ENCODE measurements at regions not wholly inside any gene's neighbourhood (a gene's known extent, or its start where the extent isn't known, plus 50 kb on each side); places are given as distances from the start of the nearest gene placed in this dataset.
"Not testable (repeated sequence)": the region's sequence is repeated elsewhere in the genome, so short reads cannot be mapped to it uniquely, and the experiment has no call there.

- no peak for DNase-seq (ENCODE audit: low read depth, low spot score)
These were observed 194.4 kb downstream of the CTTN start for GRCh38 chr11:70592641-70593165.

- DNase-seq (ENCODE audit: low read depth, low spot score) = no peak
These were observed 195.2 kb downstream of the CTTN start for GRCh38 chr11:70593446-70593983.

GRCh38 chr11:70594031-70594430 is 195.7 kb downstream of the CTTN start:
- DNase-seq (ENCODE audit: low read depth, low spot score) = no peak

DNA sequence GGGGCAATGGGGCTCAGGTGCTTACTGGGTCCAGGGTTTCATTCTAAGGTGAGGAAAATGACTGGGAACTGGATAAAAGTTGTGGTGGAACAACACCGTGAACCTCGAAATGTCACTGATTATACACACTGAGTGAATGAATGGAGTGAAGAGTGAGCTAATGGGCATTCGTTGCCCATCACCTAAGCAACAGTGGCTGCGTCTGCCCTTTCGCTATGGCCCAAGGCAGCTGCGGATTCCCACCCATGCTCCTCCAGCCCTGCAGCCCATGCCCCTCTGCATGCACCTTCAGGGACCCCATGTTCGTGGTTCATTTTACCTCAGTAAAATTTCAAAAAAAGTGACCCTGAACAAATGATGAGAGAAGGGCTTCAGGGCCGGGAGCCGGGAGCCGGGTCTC is 196.3 kb downstream of the CTTN start:
- DNase-seq (ENCODE audit: low read depth, low spot score) = no peak

DNA sequence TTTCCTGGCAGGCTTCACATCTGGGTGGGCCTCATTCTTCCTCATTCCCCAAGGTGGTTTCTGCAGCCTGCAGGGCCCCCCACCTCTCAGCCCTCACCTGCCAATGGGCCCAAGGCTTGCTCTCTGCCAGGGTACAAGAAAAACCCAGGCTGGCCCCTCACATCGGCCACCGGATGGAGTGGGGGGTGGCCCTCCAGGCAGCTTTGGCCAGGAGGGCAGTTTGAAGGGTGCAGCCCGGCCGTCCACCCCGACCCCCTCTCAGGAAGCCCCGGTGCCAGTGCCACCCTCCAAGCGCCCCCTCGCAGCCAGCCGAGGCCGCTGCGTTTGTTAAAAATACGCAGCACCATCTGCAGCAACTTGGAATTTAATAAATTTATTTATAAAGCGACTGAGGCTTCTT is 196.7 kb downstream of the CTTN start:
- DNase-seq (ENCODE audit: low read depth, low spot score) = no peak

DNA sequence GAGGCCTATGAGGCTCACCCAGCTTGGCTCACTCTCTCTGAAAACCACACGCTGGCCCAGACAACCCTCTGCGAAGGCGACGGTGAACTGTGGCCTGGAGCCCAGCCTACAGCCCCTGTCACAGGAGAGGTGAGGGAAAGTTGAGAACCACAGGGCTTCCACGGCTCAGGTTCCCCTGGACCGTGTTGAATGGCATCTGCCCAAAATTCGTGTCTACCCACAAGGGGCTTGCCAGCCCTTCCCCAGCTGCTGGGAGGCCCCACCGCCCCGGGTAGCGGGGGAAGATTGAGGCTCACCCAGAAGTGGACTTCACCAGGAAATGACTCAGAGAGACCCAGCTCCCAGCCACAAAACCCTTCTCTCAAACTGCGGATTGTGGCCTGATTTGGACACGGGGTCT is 197.1 kb downstream of the CTTN start:
- DNase-seq (ENCODE audit: low read depth, low spot score) = no peak

DNA sequence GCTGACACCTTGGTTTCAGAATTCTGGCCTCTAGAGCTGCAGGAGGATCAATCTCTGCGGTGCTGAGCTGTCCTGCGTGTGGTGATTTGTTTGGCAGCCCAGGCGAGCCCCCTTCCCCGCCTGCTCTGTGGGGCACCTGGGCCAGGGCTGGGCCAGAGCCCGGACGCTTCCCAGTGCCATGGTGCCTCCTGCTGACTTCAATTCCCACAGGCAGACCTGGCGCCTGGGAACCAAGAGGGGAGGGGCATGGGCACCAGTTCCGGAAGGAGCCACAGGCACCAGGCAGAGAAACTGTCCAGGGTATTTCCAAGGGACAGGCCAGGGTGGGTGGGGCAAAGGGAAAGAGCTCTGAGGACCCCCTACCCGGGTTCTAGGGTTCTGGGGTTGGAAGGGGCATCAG is 197.8 kb downstream of the CTTN start:
- DNase-seq (ENCODE audit: low read depth, low spot score) = no peak

- DNase-seq (ENCODE audit: low read depth, low spot score) = no peak
These were observed 198.8 kb downstream of the CTTN start for GRCh38 chr11:70597006-70597555.

- DNase-seq (ENCODE audit: low read depth, low spot score) = no peak
These were observed 199.7 kb downstream of the CTTN start for GRCh38 chr11:70597751-70598625.

- not testable (repeated sequence) for DNase-seq (ENCODE audit: low read depth, low spot score)
These were observed 202.6 kb downstream of the CTTN start for GRCh38 chr11:70600911-70601415.

DNA sequence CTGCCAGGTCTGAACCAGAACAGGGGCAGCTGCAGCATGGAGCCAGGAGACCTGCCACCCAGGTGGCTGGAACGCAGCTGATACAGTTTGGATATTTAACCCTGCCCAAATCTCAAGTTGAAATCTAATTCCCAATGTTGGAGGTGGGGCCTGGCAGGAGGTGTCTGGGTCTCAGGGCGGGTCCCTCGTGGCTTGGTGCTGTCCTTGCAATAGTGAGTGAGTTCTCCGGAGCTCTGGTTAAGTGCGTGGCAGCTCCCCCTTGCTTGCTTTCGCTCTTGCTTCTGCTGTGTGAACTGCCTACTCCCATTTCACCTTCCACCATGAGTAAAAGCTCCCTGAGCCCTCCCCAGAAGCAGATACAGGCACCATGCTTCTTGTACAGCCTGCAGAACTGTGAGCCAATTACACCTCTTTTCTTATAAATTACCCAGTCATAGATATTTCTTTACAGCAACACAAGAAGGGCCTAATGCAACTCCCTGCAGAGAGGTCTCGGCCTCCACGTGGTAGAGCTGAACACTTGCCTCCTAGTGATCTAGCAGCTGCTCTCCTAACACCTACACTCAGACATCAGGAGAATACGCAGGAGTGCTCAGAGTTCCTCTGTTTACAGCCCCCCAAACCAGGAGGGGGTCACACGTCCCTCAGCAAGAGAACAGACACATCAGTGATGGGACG is 203.7 kb downstream of the CTTN start:
- no peak for DNase-seq (ENCODE audit: low read depth, low spot score)

GRCh38 chr11:70603114-70603755 is 204.9 kb downstream of the CTTN start:
- DNase-seq (ENCODE audit: low read depth, low spot score) = no peak

GRCh38 chr11:70603756-70604211 is 205.5 kb downstream of the CTTN start:
- no peak for DNase-seq (ENCODE audit: low read depth, low spot score)

DNA sequence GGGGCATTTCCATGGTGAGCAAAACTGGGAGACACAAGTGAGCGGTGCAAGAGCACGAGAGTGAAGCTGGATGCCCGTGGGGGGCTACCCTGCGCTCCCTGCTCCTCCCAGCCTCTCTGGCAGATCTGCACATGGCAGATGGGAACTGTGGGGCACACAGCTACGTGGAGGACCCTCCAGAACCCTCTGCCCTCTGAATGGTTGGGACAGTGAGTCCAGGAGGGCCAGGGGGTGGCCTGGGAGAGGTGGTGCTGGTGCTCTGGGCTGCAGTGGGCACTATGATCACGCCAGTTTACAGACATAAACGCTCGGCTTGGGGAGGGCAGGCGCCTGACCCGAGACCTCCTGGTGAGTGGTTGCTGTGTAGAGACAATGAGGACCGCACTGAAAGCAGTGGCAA is 205.9 kb downstream of the CTTN start:
- DNase-seq (ENCODE audit: low read depth, low spot score) = no peak

- no peak for DNase-seq (ENCODE audit: low read depth, low spot score)
These were observed 206.5 kb downstream of the CTTN start for GRCh38 chr11:70604630-70605467.

DNA sequence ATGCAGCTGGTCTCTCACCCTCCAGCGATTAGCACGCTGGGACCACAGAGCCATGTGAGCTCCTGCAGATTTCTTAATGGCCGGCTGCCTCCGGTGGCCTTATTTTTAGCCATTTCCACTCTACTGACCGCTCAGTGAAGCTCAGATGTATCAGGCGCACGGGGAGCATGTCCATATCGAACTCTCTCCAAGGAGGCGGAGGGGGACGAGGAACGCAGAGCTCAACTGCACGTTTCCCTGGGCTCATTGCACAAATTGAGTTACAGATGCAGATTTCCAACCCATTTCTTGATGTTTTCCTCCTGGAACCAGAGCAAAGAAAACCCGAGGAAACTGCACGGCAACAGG is 207.1 kb downstream of the CTTN start:
- no peak for DNase-seq (ENCODE audit: low read depth, low spot score)

- DNase-seq (ENCODE audit: low read depth, low spot score) = no peak
These were observed 207.5 kb downstream of the CTTN start for GRCh38 chr11:70605846-70606245.

DNA sequence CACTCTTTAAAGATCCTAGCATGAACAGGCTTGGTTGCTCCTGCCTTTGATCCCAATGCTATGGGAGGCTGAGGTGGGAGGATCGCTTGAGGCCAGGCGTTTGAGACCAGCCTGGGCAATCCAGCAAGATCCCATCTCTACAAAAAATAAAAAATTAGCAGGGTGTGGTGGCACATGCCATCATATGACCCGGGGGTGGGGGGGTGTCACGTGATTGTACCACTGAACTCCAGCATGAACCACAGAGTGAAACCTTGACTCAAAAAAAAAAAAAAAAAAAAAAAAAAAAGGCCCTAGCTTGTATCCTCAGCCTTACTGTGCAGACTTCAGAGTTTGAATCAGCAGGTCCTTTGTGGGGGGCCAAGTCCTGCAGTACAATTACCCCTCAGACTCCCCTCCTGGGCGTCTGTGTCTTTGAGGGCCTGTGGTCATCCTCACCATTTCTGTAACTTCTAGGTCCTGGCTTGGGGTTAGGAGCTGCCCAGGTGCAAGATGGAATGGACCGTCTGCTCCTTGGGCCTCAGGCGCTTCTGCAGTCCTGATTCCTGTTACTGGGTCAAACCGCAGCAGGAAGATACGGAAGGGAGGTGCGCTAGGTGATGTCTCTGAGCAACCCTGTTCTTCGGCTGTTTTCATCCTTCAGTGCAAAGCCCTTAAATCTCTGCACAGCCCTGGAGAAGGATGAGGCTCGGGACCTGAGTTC is 208.1 kb downstream of the CTTN start:
- DNase-seq (ENCODE audit: low read depth, low spot score) = no peak

- DNase-seq (ENCODE audit: low read depth, low spot score) = no peak
These were observed 208.6 kb downstream of the CTTN start for GRCh38 chr11:70606951-70607330.

DNA sequence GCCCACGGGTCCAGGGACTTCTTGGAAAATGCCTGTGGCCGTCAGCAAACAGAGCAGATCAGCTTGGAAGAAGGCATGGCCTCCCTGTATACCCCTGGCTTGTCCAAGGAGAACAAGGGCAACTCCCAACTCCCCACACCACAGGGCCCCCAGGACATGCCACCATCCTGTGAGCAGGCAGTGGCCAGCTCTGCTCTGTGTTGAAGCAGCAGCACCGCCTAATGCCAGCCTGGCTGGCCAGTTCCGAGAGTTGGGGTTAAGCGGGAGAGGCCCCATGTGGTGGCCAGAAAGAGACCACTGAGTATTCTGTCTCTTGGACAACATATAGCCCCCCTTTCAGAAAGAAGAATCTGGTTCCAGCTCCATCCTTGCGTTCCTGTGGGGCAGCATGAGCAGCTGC is 209.2 kb downstream of the CTTN start:
- DNase-seq (ENCODE audit: low read depth, low spot score) = no peak
